ENCODE measurements at regions not wholly inside any gene's neighbourhood (a gene's known extent, or its start where the extent isn't known, plus 50 kb on each side); places are given as distances from the start of the nearest gene placed in this dataset.

DNA sequence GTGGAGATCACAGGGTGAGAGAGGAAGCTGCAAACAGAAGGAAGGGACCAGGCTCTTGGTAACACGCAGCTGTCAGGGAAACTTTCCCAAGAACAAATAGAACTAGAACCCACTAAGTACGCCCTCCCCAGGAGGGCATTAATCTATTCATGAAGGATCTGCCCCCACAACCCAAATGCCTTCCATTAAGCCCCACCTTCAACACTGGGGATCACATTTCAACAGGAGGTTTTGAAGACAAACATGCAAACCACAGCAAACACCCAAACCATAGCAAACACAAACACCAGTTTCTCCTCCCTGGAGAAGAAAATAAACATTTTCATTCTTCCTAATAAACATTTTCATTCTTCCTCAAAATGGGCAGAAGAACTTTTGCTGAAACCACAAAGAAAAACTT lies 329.6 kb downstream of the EFNB2 start:
- no peaks in the 10 kb centered on the region for H3K9me3 ChIP-seq (ENCODE audit: insufficient read depth in 2 of 2, low read depth in 1 of 2, low read length in 1 of 2)
- FAIRE-seq (no peak), DNase-seq (ENCODE audit: low read depth in 1 of 2, low spot score in 2 of 2) (no peak)
- peaks cover 0 to 3% (median 0%) of the 10 kb centered on the region in 4 experiments; a peak in 3 of 7 replicates for H3K4me1 ChIP-seq (replicated peaks in 1 of 4; ENCODE audit: control insufficient read depth in 3 of 4, insufficient read depth in 4 of 4, low read length in 3 of 4)
- H4K91ac ChIP-seq (replicated peaks; ENCODE audit: insufficient read length, low read length), result no peak overlapping the region
- H2AK5ac ChIP-seq (ENCODE audit: low read depth, low read length), result 0 out of 2 replicates have a peak overlapping the region, but pooled peaks have one; percentile 32
- H4K8ac ChIP-seq (ENCODE audit: extremely low read depth, insufficient read depth, low read length), result no peak overlapping the region
- H3K18ac ChIP-seq (ENCODE audit: extremely low read depth, low read length), result no peak overlapping the region; the same call in 1 of the 2 replicates
- no peak overlapping the region for H3K23ac ChIP-seq (ENCODE audit: insufficient read length)
- no peaks in the 10 kb centered on the region for H3K79me2 ChIP-seq (ENCODE audit: control insufficient read depth in 1 of 2, insufficient read depth in 2 of 2, low read length in 2 of 2)
- no peak for TF ChIP-seq HDAC2 (IDR thresholded peaks at IDR 0.05; ENCODE audit: borderline replicate concordance in 1 of 2, low read depth in 2 of 2, low read length in 2 of 2)
- ChIA-PET POLR2A (ENCODE audit: partially characterized antibody) (interaction anchor here (1.4 kb wide), 1 partner anchor 11 kb away, joined by 5 read pairs; no protein-coding TSS in a partner anchor), CTCF (ENCODE audit: partially characterized antibody) (interaction anchor here (1.2 kb wide), 1 partner anchor 61 kb away, joined by 3 read pairs; no protein-coding TSS in a partner anchor)
- no peak overlapping the region for H2BK20ac ChIP-seq (ENCODE audit: low read length)
- H2BK15ac ChIP-seq (ENCODE audit: low read length), result 0 out of 2 replicates have a peak overlapping the region, but pooled peaks have one; percentile 29
- H2BK120ac ChIP-seq (replicated peaks; ENCODE audit: low read depth, low read length), result no peak overlapping the region
- no peak overlapping the region for H3K9ac ChIP-seq (replicated peaks in 1 of 4; ENCODE audit: extremely low read depth in 1 of 4, low read depth in 3 of 4, low read length in 3 of 4)
- no peak overlapping the region for H2AFZ ChIP-seq (ENCODE audit: low read length)
- WGBS, 2 experiments (ENCODE audit: extremely low coverage in 1 of 2, insufficient coverage in 1 of 2, insufficient read length in 1 of 2, insufficient replicate concordance in 2 of 2, low coverage in 1 of 2, low lambda C conversion rate in 2 of 2, missing lambda C conversion rate in 1 of 2), result 68% methylated on average over 2 of the region's 2 CpGs; no CpG with 5 or more reads in 1 of the 2 experiments
- no peaks in the 10 kb centered on the region for H3K79me1 ChIP-seq (ENCODE audit: low read depth, low read length)
- H3K4me2 ChIP-seq (ENCODE audit: insufficient read depth in 1 of 2, low read depth in 2 of 2, low read length in 2 of 2), result no peak overlapping the region; a peak in 1 of 4 replicates
- no peak overlapping the region for H3K14ac ChIP-seq (ENCODE audit: insufficient read length)
- H3K56ac ChIP-seq (replicated peaks; ENCODE audit: insufficient read length, low read depth, low read length), result no peak overlapping the region
- H2BK12ac ChIP-seq (ENCODE audit: low read depth, low read length), result no peak overlapping the region
- H3K27me3 ChIP-seq (replicated peaks in 1 of 4; ENCODE audit: control insufficient read depth in 3 of 4, extremely low read depth in 1 of 4, insufficient read depth in 3 of 4, low read length in 3 of 4), result no peaks in the 10 kb centered on the region
- no peak overlapping the region for H3K27ac ChIP-seq (ENCODE audit: low read depth, low read length)
- H4K20me1 ChIP-seq (replicated peaks in 1 of 2; ENCODE audit: control insufficient read depth in 1 of 2, insufficient read depth in 2 of 2, low read length in 2 of 2), result no peaks in the 10 kb centered on the region
- no peaks in the 10 kb centered on the region for H3K23me2 ChIP-seq (ENCODE audit: low read depth, low read length)
- no peak overlapping the region for H4K5ac ChIP-seq (ENCODE audit: insufficient read length, low read depth, low read length)
- H2BK5ac ChIP-seq (ENCODE audit: low read depth, low read length), result no peak overlapping the region
- no peaks in the 10 kb centered on the region for H3K36me3 ChIP-seq (ENCODE audit: control insufficient read depth in 2 of 4, insufficient read depth in 4 of 4, low read length in 3 of 4)
- H3K4me3 ChIP-seq (ENCODE audit: extremely low read depth in 1 of 4, insufficient read depth in 2 of 4, low read depth in 3 of 4, low read length in 4 of 4), result no peak overlapping the region
- no peak overlapping the region for H3K4ac ChIP-seq (replicated peaks; ENCODE audit: insufficient read length, low read depth, low read length)
